PC-3 (cell line): ENCODE measurements at regions not wholly inside any gene's neighbourhood (a gene's known extent, or its start where the extent isn't known, plus 50 kb on each side); places are given as distances from the start of the nearest gene placed in this dataset.

ENCODE experiments used
- ATAC-seq: fragments of 200-7000 bp; cut with Tn5 transposase; 2 replicates; pipeline ENCODE4 v1.9.1; 2020; ENCODE audit warnings: mild to moderate bottlenecking, moderate library complexity
- BruUV-seq: library from RNA; stranded (reverse); fragments of 400-500 nt; replicated peaks from 2 replicates; lab custom pipeline; 2021; lab: Mats Ljungman, UMichigan
- CTCF ChIA-PET: fragments of 300-600 bp; sonication (Branson Sonifier 250); formaldehyde crosslinking; loops from one replicate; lab custom pipeline; 2022; ENCODE audit warnings: antibody characterized with exemption; lab: Charles Lee
- POLR2A ChIA-PET: fragments of 300-600 bp; sonication (Branson Sonifier 250); formaldehyde crosslinking; loops from one replicate; lab custom pipeline; 2022; ENCODE audit warnings: antibody characterized with exemption; ENCODE audit not compliant: unreplicated experiment; lab: Charles Lee
- DNase-seq: peaks from one replicate; pipeline ENCODE4 v3.0.0-alpha.2; 2015
- H2AFZ ChIP-seq: fragments of 300-600 bp; sonication (generic); 2 replicates; pipeline ENCODE4 v1.6.0; 2016; ENCODE audit warnings: antibody characterized with exemption, low read length
- H3F3A ChIP-seq: fragments of 300-600 bp; sonication (generic); one replicate; pipeline ENCODE4 v1.6.0; 2017; ENCODE audit warnings: antibody characterized with exemption, low read length, control low read depth, mild to moderate bottlenecking; ENCODE audit not compliant: unreplicated experiment
- H3K27ac ChIP-seq: fragments of 300-600 bp; sonication (generic); 2 replicates; pipeline ENCODE4 v1.5.1; 2016; ENCODE audit warnings: mild to moderate bottlenecking, low read length
- H3K27me3 ChIP-seq: fragments of 300-600 bp; sonication (generic); 2 replicates; pipeline ENCODE4 v1.6.1; 2016; ENCODE audit warnings: low read length, mixed read lengths
- H3K36me3 ChIP-seq: fragments of 300-600 bp; sonication (generic); 2 replicates; pipeline ENCODE4 v1.6.1; 2016; ENCODE audit warnings: low read depth, mixed run types, low read length, mixed read lengths
- H3K4me1 ChIP-seq: fragments of 300-600 bp; sonication (generic); 2 replicates; pipeline ENCODE4 v1.5.1; 2016; ENCODE audit warnings: low read length; ENCODE audit not compliant: insufficient read depth
- H3K4me2 ChIP-seq: fragments of 300-600 bp; sonication (generic); 2 replicates; pipeline ENCODE4 v1.6.0; 2016; ENCODE audit warnings: low read length
- H3K4me3 ChIP-seq: fragments of 300-600 bp; sonication (generic); 2 replicates; pipeline ENCODE4 v1.5.1; 2016; ENCODE audit warnings: mild to moderate bottlenecking, low read length, mixed read lengths
- H3K79me2 ChIP-seq: fragments of 300-600 bp; sonication (generic); 2 replicates; pipeline ENCODE4 v1.6.1; 2017; ENCODE audit warnings: low read length, mixed read lengths
- H3K9ac ChIP-seq: fragments of 300-600 bp; sonication (generic); 2 replicates; pipeline ENCODE4 v1.6.0; 2016; ENCODE audit warnings: mild to moderate bottlenecking, low read length
- H3K9me2 ChIP-seq: fragments of 300-600 bp; sonication (generic); replicated peaks from 2 replicates; pipeline ENCODE4 v1.6.1; 2016; ENCODE audit warnings: mixed run types, low read length, mixed read lengths
- H3K9me3 ChIP-seq: fragments of 300-600 bp; sonication (generic); 2 replicates; pipeline ENCODE4 v1.6.1; 2016; ENCODE audit warnings: low read length, mixed read lengths
- H4K20me1 ChIP-seq: fragments of 300-600 bp; sonication (generic); 2 replicates; pipeline ENCODE4 v1.6.1; 2016; ENCODE audit warnings: low read length, mixed read lengths
- CTCF ChIP-seq: fragments of 300-600 bp; sonication (generic); conservative IDR thresholded peaks from 2 replicates; pipeline ENCODE4 v1.5.1; 2017; ENCODE audit warnings: antibody characterized with exemption, low read depth, mild to moderate bottlenecking, low read length
- EZH2 ChIP-seq: fragments of 300-600 bp; sonication (generic); IDR thresholded peaks from one replicate; pipeline ENCODE4 v1.6.1; 2017; ENCODE audit warnings: antibody characterized with exemption, mild to moderate bottlenecking, low read length; ENCODE audit not compliant: unreplicated experiment
- EZH2phosphoT487 ChIP-seq: fragments of 300-600 bp; sonication (generic); IDR thresholded peaks from 2 replicates; pipeline ENCODE4 v1.6.1; 2018; ENCODE audit warnings: mild to moderate bottlenecking, antibody characterized with exemption, low read length, borderline replicate concordance
- intact Hi-C: fragments of 100-400 bp; cut with micrococcal nuclease; formaldehyde crosslinking; loops from 2 replicates; pipeline ENCODE4 v1.9.0; 2023

- TF ChIP-seq CTCF = no peak
- TF ChIP-seq EZH2phosphoT487 = no peak
- no peak for TF ChIP-seq EZH2
- no peak overlapping the region for H3K4me3 ChIP-seq
- ChIA-PET CTCF (no interaction called here), POLR2A (no interaction called here)
- H3K27ac ChIP-seq = no peak overlapping the region
- no TSS peak for BruUV-seq
- no peak overlapping the region for H3K9ac ChIP-seq
- no peaks in the 10 kb centered on the region for H3K36me3 ChIP-seq
- no peak overlapping the region for H3K4me2 ChIP-seq
- no peaks in the 10 kb centered on the region for H3K9me3 ChIP-seq
- DNase-seq (no peak), ATAC-seq (no peak)
- no peaks in the 10 kb centered on the region for H3K9me2 ChIP-seq
- no peaks in the 10 kb centered on the region for H3K4me1 ChIP-seq
- no peaks in the 10 kb centered on the region for H3K27me3 ChIP-seq
- no peaks in the 10 kb centered on the region for H4K20me1 ChIP-seq
- H2AFZ ChIP-seq = no peak overlapping the region
- intact Hi-C loops = no loop called here
- no peaks in the 10 kb centered on the region for H3F3A ChIP-seq
- no peaks in the 10 kb centered on the region for H3K79me2 ChIP-seq
These were observed 354.1 kb upstream of the C1orf87 start for GRCh38 chr1:60427701-60428100.

- H4K20me1 ChIP-seq = no peaks in the 10 kb centered on the region
- ChIA-PET POLR2A (no interaction called here), CTCF (no interaction called here)
- intact Hi-C loops = no loop called here
- no peaks in the 10 kb centered on the region for H3K36me3 ChIP-seq
- H3K4me2 ChIP-seq = no peak overlapping the region
- H3K4me1 ChIP-seq = no peaks in the 10 kb centered on the region
- no peak overlapping the region for H2AFZ ChIP-seq
- BruUV-seq = no TSS peak
- no peaks in the 10 kb centered on the region for H3K27me3 ChIP-seq
- TF ChIP-seq EZH2 (no peak), CTCF (no peak), EZH2phosphoT487 (no peak)
- H3K79me2 ChIP-seq = no peaks in the 10 kb centered on the region
- ATAC-seq (no peak), DNase-seq (peak; percentile 6)
- H3K9me3 ChIP-seq = no peaks in the 10 kb centered on the region
- no peak overlapping the region for H3K9ac ChIP-seq
- no peaks in the 10 kb centered on the region for H3F3A ChIP-seq
- H3K9me2 ChIP-seq = no peaks in the 10 kb centered on the region
- H3K27ac ChIP-seq = no peak overlapping the region
- H3K4me3 ChIP-seq = no peak overlapping the region
These were observed 353.6 kb upstream of the C1orf87 start for GRCh38 chr1:60427194-60427593.

GRCh38 chr1:60425528-60425927, 352.0 kb upstream of the C1orf87 start:
- POLR2A ChIA-PET = interaction anchor here (0.7 kb wide), 1 partner anchor 75 kb away, joined by 7 read pairs; no protein-coding TSS in a partner anchor
- Histone ChIP-seq H3K4me2 (no peak overlapping the region), H2AFZ (no peak overlapping the region), H3K27ac (no peak overlapping the region), H3K36me3 (no peaks in the 10 kb centered on the region), H3F3A (no peaks in the 10 kb centered on the region), H3K9me3 (no peaks in the 10 kb centered on the region), H3K27me3 (no peaks in the 10 kb centered on the region), H4K20me1 (no peaks in the 10 kb centered on the region), H3K4me1 (no peaks in the 10 kb centered on the region), H3K9me2 (no peaks in the 10 kb centered on the region), H3K4me3 (no peak overlapping the region), H3K9ac (no peak overlapping the region), H3K79me2 (no peaks in the 10 kb centered on the region)
- ATAC-seq (no peak), DNase-seq (peak; percentile 46)
- TF ChIP-seq EZH2phosphoT487 (no peak), CTCF (peak; percentile 62)
- BruUV-seq = no TSS peak
- intact Hi-C loops = loop anchor here (1.0 kb wide), 1 partner anchor 144 kb away; no protein-coding TSS in a partner anchor
- CTCF ChIA-PET = interaction anchor here (1.2 kb wide), 1 partner anchor 144 kb away, joined by 6 read pairs; no protein-coding TSS in a partner anchor
